ENCODE measurements at regions not wholly inside any gene's neighbourhood (a gene's known extent, or its start where the extent isn't known, plus 50 kb on each side); places are given as distances from the start of the nearest gene placed in this dataset.

- TF ChIP-seq CTCF (conservative IDR thresholded peaks at IDR 0.05; ENCODE audit: low read depth in 2 of 2) (no peak), REST (IDR thresholded peaks at IDR 0.05; ENCODE audit: unreplicated experiment) (no peak), POLR2AphosphoS5 (IDR thresholded peaks at IDR 0.05; ENCODE audit: low read depth) (no peak), EZH2phosphoT487 (IDR thresholded peaks at IDR 0.05; ENCODE audit: unreplicated experiment) (no peak), ZNF114 (CRISPR knock-in tag; IDR thresholded peaks at IDR 0.05) (no peak), EZH2 (IDR thresholded peaks at IDR 0.05; ENCODE audit: low read depth, unreplicated experiment) (no peak)
These were observed 67.8 kb downstream of the TCF20 start for GRCh38 chr22:42202669-42203068.
